ENCODE measurements at regions not wholly inside any gene's neighbourhood (a gene's known extent, or its start where the extent isn't known, plus 50 kb on each side); places are given as distances from the start of the nearest gene placed in this dataset.

GRCh38 chr2:564471-565181 lies 112.6 kb downstream of the TMEM18 start (continued):
- no peak for TF ChIP-seq TCF4 (CRISPR knock-in tag; IDR thresholded peaks at IDR 0.05; ENCODE audit: borderline replicate concordance)

- TF ChIP-seq ZFP30 (CRISPR knock-in tag; IDR thresholded peaks at IDR 0.05) (no peak), TSHZ2 (CRISPR knock-in tag; IDR thresholded peaks at IDR 0.05) (no peak), BACH2 (CRISPR knock-in tag; IDR thresholded peaks at IDR 0.05; ENCODE audit: borderline replicate concordance) (no peak), RARB (CRISPR knock-in tag; IDR thresholded peaks at IDR 0.05) (no peak), POU6F1 (CRISPR knock-in tag; IDR thresholded peaks at IDR 0.05; ENCODE audit: borderline replicate concordance, low read depth) (no peak), ISL1 (CRISPR knock-in tag; IDR thresholded peaks at IDR 0.05) (no peak), PATZ1 (CRISPR knock-in tag; IDR thresholded peaks at IDR 0.05; ENCODE audit: borderline replicate concordance) (no peak), ARNTL (CRISPR knock-in tag; IDR thresholded peaks at IDR 0.05; ENCODE audit: borderline replicate concordance, low read depth) (no peak), ESRRG (CRISPR knock-in tag; IDR thresholded peaks at IDR 0.05) (no peak), ZC3H10 (CRISPR knock-in tag; IDR thresholded peaks at IDR 0.05) (no peak), GLIS3 (CRISPR knock-in tag; IDR thresholded peaks at IDR 0.05) (no peak), ZNF70 (CRISPR knock-in tag; IDR thresholded peaks at IDR 0.05) (no peak)
- ATAC-seq = no peak
Measured at GRCh38 chr2:563512-563911, 113.7 kb downstream of the TMEM18 start.

- ATAC-seq = no peak
- no peak for TF ChIP-seq TCF4 (CRISPR knock-in tag; IDR thresholded peaks at IDR 0.05; ENCODE audit: borderline replicate concordance)
Measured at GRCh38 chr2:562391-563364, 114.5 kb downstream of the TMEM18 start.

- no peak for ATAC-seq
- no peak for TF ChIP-seq ISL1 (CRISPR knock-in tag; IDR thresholded peaks at IDR 0.05)
- no peak for TF ChIP-seq TSHZ2 (CRISPR knock-in tag; IDR thresholded peaks at IDR 0.05)
- TF ChIP-seq ZNF8 (CRISPR knock-in tag; IDR thresholded peaks at IDR 0.05) = no peak
- TF ChIP-seq CREB5 (CRISPR knock-in tag; IDR thresholded peaks at IDR 0.05; ENCODE audit: low read depth) = no peak
- no peak for TF ChIP-seq OSR1 (CRISPR knock-in tag; IDR thresholded peaks at IDR 0.05)
- TF ChIP-seq CSDC2 (CRISPR knock-in tag; IDR thresholded peaks at IDR 0.05) = no peak
- no peak for TF ChIP-seq PPARA (CRISPR knock-in tag; IDR thresholded peaks at IDR 0.05; ENCODE audit: borderline replicate concordance)
- TF ChIP-seq PATZ1 (CRISPR knock-in tag; IDR thresholded peaks at IDR 0.05; ENCODE audit: borderline replicate concordance) = no peak
- no peak for TF ChIP-seq TOX (CRISPR knock-in tag; IDR thresholded peaks at IDR 0.05; ENCODE audit: borderline replicate concordance)
- TF ChIP-seq RARB (CRISPR knock-in tag; IDR thresholded peaks at IDR 0.05) = no peak
- no peak for TF ChIP-seq ZNF70 (CRISPR knock-in tag; IDR thresholded peaks at IDR 0.05)
- no peak for TF ChIP-seq GLIS3 (CRISPR knock-in tag; IDR thresholded peaks at IDR 0.05)
- no peak for TF ChIP-seq ZFP30 (CRISPR knock-in tag; IDR thresholded peaks at IDR 0.05)
- TF ChIP-seq BACH2 (CRISPR knock-in tag; IDR thresholded peaks at IDR 0.05; ENCODE audit: borderline replicate concordance) = no peak
- no peak for TF ChIP-seq ESRRG (CRISPR knock-in tag; IDR thresholded peaks at IDR 0.05)
- no peak for TF ChIP-seq ZFP3 (CRISPR knock-in tag; IDR thresholded peaks at IDR 0.05)
- no peak for TF ChIP-seq TCF4 (CRISPR knock-in tag; IDR thresholded peaks at IDR 0.05; ENCODE audit: borderline replicate concordance)
- TF ChIP-seq ARNTL (CRISPR knock-in tag; IDR thresholded peaks at IDR 0.05; ENCODE audit: borderline replicate concordance, low read depth) = no peak
Measured at GRCh38 chr2:558879-559278, 118.3 kb downstream of the TMEM18 start.
